ENCODE measurements at regions not wholly inside any gene's neighbourhood (a gene's known extent, or its start where the extent isn't known, plus 50 kb on each side); places are given as distances from the start of the nearest gene placed in this dataset.

DNA sequence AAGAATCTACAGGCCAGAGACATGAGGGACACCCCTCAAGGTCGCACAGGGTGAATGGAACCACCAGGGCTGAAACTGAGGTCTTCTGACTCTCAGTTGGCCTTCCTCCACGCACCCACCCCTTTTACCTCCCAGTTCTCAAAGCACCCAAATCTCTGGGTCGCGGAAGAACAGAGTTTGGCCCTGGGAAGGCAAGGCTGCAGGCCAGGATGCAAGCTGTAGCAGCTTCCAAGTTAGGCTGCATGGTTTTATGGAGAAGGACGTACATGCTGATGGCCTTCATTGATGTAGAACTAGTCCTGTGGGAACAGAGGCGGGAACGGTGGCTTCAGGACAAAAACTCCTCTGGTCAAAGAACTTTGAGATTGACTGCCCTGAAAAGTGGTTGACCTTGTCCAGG is 143.5 kb upstream of the B3GAT1 start:
- no peak for DNase-seq (ENCODE audit: low spot score)

DNA sequence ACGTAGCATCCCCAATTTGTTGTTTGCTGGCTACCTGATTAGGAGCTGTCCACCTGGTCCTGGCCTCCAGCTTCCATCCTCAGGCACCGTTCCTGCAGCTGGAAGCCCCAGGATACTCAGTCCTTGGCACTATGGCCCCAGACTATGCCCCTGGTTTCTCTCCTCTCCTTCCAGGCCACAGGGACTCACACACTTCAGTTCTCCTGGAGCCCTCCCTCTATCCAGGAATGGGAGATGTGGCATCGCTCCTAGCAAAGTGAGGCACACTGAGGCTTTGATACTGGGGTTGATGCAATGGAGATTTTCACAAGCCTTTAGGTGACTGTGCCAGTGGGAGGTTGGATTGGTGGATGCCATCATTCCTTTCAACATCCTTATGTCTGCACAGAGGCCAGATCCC is 142.8 kb upstream of the B3GAT1 start:
- no peak for DNase-seq (ENCODE audit: low spot score)

DNA sequence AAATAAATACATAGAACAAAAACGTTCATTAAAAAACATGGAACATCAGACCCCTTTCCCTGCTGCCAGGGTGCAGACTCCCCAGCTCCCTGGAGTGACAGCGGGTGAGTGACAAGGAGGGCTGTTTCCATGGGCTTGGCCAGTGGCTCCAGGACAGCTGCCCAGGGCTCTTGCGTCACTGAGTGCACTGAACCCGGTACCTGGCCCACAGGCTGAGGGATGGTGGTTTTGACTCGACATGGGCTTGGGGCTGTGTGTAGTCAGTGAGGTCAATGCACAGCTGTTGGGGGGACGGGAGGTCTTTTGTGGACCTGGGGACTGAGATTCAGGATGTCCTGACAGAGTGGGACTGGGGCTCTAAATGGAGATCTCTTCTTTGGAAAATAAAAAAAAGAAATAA is 142.1 kb upstream of the B3GAT1 start:
- DNase-seq (ENCODE audit: low spot score) = no peak

DNA sequence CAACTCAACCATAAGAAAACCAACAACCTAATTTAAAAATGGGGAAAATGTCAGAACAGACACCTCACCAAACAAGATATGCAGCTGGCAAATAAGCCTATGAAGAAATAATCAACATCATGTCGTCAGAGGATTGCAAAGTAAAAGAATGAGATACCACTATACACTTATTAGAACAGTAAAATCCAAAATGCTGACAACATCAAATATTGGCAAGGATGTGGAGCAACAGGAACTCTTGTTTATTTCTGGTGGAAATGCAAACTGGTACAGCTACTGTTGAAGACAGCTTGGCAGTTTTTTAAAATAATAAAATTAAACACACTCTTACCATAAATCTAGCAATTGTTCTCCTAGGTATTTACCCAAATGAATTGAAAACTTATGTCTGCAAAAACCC is 140.7 kb upstream of the B3GAT1 start:
- DNase-seq (ENCODE audit: low spot score) = no peak

DNA sequence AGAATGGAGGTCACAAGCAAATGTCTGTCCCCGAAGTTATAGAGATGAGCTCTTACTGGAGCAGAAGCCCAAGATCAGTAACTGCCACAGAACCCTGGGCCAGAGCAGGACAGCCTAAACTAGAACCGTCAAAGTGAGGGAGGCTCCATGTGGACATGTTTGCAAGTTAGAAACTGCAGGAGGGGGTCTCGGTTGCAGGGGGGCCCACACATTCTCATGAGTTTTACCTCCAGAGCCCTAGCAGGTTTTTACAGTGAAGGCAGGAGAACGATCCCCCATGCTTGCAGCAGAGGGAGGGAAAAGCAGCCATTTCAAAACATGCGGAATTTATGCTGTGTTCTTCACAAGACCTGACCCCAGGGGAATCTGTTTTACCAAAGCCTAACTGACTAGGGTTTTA is 133.5 kb upstream of the B3GAT1 start:
- DNase-seq (ENCODE audit: low spot score) = no peak

DNA sequence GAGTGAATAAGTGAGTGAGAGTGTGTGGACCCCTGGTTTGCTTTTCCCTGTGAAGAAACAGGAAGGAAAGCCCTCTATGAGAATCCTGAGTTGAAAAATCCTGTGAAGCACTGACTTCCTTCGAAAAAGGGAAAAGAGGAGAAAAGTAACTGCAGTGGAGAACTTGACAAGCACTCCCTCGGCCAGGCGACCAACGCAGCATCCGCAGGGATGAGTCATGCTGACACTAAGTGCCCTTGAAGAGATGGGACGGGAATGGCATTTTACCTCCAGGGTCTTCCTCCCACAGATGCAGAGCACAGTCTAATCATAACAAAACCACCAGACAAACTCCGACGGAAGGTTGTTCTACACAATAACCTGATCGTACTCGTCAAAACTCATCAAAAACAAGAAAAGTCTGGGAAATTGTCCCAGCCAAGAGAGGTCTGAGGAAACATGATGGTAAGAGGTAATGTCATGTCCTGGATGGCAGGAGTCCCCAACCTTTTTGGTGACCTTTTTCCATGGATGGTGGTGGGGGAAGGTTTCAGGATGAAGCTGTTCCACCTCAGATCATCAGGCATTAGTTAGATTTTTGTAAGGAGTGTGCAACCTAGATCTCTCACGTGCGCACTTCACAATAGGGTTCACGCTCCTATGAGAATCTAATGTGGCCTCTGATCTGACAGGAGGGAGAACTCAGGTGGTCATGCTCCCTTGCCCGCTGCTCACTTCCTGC is 132.2 kb upstream of the B3GAT1 start:
- DNase-seq (ENCODE audit: low spot score) = no peak

DNA sequence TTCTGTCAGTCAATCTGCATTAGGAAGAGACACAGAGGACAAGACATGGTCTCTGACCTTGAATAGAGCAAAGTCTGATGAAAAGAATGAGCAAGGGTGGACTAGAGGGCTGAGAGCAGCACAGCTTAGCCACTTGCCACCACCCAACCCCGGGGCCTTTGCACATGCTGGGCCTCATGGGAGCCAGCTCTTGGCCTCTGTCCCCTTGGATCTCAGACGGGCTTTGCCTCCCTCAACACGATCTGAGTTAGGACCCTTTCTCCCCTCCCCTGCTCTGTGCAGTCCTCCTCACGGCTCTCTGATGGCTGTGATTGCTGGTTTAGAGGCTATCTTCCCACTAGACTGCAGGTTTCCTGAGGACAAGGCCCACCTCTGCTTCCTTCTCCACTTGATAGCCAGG is 131.6 kb upstream of the B3GAT1 start:
- DNase-seq (ENCODE audit: low spot score) = no peak

DNA sequence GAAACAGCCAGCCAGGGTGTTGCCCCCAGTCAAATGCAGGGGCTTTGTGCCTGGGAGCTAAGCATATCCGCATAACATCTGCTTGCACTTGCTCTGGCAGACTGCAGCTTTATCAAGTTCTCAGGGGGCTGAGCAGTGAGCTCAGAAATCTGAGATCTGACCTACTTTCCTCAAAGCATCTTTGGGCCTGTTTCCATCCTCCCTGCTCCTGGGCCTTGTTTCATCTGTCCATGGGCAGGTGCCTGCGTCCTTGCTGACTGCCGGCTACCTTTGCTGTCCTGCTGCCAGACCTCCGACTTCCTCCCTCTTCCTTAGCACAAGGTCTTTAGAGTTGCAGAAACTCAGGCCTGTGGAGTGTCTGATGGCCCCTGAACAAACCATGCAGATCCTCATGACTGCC is 131.2 kb upstream of the B3GAT1 start:
- no peak for DNase-seq (ENCODE audit: low spot score)

DNA sequence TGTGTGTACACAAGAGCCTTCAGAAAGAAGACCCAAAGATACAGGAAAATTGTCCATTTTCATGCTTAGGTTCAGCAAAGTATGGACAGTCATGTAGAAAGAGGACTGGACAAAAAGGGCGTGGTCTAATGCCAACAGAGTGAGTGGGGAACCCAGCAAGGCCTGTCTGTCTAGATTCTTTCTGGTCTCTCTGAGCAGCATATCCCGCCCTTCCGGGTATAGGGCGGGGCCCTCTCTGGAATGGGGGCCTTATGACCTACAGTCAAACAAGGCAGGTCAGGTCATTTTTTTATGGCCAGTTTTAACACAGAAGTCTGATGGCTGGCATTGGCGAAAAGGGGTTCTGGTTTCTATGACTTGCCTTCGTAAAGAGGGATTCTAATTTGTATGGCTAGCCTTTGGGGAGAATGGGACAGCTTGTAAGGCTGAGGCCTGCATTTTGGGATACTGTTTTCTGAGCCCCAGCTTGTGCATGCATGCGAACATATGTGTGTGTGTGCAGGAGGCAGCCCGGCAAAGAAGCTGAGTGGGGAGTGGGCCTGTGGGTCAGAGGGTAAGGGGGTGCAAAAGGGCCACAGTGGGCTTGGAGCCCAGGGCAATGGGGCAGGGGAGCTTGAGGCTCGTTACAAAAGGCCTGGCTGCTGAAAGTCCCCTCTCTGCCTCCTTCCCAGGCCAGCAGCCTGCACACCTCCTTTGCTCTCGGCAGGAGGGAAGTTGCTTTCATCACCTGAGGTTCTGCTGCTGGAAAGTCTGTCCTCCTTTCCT is 130.5 kb upstream of the B3GAT1 start:
- DNase-seq (ENCODE audit: low spot score) = no peak

DNA sequence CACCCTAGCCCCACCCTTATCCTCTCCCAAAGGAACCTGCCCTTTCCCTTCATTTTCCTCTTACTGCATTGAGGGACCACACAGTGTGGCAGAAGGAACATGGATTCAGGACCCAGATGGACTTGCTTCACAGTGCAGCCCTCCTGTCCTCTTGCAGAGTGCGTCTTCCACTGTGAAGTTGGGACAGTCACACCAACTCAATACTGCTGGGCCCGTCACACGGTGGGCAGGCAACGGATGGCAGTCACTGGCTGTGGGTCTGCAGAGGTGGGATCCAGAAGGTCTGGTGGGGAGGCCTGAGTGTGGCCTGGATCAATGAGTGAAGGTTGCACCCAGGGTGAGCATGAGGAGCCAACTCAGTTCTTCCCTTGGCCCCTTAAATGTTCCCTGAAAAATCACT is 129.9 kb upstream of the B3GAT1 start:
- no peak for DNase-seq (ENCODE audit: low spot score)

DNA sequence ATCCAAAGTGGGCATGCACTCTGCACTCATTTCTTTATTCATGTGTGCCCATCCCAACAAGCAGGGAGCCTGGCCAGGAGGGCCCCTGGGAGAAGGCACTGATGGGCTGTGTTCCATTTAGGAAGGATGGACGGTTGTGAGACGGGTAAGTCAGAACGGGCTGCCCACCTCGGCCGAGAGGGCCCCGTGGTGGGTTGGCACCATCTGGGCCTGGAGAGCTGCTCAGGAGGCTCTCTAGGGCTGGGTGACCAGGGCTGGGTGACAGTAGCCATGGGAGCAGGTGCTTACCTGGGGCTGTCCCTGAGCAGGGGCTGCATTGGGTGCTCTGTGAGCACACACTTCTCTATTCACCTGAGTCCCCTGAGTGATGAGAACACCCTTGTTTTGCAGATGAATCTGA is 129.3 kb upstream of the B3GAT1 start:
- no peak for DNase-seq (ENCODE audit: low spot score)

DNA sequence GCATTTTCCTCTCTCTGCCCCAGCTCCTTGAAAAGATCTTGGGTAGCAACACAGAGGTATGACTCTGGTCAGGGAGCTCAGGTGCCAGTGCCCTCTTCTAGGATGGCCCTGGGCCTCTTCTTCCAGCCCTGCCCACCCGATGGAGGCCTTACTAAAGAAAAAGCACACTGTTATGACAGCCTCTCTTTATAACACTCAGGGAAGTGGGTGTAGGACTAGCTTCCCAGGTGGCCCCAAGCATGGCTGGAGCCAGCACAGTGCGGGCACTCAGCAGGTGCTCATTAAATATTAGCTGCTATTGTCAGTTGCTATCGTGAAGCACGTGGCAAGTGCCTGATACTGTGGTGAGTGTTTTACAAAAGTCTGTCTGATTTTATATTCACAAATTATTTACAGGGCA is 127.2 kb upstream of the B3GAT1 start:
- DNase-seq (ENCODE audit: low spot score) = no peak

DNA sequence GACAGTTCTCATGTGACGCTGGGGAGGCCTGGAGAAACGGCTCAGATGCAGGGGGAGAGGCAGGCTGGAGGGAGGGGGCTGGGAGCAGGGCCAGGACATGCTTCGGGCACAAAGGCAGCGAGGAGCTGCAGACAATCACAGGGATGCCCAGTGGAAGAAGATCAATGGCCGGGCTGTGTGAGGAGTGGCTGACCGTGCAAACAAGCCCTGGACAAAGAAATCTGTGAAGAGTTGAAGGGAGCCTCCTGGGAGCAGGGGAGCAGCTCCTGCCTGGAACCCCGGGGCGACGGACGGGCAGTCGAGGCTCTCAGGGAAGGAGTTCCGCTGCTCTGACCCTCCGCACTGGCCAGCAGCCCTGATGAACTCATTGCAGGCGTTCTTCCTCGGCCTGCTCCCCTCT is 126.7 kb upstream of the B3GAT1 start:
- DNase-seq (ENCODE audit: low spot score) = no peak

DNA sequence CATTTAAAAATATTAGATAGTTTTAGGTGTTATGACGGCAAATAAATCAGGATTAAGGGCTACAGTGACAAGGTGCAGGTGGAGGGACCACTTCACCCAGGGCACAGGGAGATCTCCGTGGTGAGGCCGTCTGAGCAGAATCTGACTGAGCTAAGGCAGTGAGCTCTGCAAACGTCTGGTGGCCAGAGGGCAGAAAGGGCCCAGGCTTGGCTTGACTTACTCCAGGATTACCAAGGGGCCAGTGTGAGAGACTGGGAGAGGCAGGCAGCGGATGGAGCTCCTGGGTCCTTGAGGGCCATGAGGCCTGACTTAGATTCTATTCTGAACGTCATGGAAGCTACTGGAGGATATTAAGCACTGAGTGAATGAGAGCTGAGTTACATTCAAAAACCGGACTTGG is 125.9 kb upstream of the B3GAT1 start:
- no peak for DNase-seq (ENCODE audit: low spot score)

DNA sequence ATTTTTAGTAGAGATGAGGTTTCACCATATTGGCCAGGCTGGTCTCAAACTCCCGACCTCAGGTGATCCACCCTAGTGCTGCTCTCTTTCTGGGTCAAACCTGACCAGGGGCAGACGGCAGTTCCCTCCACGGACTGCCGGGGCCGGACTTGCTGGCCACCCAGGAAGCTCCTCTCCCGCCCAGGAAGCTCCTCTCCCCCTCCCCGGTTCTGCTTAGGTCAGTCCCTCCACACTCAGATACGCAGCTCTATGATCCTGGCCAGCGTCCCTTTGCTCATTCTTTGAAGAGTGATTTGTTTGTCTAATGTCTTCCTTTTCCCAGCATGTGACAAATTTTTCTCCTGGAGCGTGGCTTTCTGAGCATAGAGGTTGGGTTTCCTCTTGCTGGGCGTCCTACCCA is 125.3 kb upstream of the B3GAT1 start:
- DNase-seq (ENCODE audit: low spot score) = no peak

DNA sequence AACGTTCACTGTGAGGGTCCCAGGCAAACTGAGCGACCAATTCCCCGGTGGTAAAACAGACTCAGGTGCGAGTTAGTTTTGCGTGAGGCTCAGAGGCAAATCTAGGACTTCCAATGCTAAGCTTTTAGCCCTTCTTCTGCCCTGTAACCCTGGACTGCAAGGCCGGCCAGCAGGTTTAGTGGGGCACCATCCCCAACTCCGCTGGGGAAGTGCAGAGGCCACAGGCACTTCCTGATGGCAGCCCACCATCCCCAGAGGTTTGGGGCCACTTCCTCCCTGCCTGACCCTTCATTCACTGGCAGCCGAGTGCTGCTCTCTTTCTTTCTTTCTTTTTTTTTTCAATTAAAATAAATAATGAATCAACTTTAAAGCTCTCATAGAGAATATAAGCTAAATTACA is 124.6 kb upstream of the B3GAT1 start:
- DNase-seq (ENCODE audit: low spot score) = no peak

DNA sequence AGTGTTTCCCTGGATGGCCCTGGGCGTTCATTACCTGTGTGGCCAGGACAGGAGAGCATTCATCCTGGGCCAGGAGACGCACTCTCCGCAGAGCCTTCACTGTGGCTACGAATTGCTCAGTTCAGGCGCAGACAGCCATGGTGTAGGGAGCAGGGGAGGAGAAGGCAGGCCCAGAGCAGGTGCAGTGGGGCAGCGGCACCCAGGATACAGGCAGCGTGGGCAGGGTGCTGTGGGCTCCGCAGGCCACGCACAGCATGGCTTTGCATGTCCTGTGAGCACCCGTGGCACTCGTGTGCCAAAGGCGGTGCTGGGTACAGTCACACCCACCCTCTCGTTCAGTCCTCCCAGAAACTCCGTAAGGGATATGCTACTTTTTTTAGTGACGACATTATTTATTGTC is 124.2 kb upstream of the B3GAT1 start:
- DNase-seq (ENCODE audit: low spot score) = no peak

DNA sequence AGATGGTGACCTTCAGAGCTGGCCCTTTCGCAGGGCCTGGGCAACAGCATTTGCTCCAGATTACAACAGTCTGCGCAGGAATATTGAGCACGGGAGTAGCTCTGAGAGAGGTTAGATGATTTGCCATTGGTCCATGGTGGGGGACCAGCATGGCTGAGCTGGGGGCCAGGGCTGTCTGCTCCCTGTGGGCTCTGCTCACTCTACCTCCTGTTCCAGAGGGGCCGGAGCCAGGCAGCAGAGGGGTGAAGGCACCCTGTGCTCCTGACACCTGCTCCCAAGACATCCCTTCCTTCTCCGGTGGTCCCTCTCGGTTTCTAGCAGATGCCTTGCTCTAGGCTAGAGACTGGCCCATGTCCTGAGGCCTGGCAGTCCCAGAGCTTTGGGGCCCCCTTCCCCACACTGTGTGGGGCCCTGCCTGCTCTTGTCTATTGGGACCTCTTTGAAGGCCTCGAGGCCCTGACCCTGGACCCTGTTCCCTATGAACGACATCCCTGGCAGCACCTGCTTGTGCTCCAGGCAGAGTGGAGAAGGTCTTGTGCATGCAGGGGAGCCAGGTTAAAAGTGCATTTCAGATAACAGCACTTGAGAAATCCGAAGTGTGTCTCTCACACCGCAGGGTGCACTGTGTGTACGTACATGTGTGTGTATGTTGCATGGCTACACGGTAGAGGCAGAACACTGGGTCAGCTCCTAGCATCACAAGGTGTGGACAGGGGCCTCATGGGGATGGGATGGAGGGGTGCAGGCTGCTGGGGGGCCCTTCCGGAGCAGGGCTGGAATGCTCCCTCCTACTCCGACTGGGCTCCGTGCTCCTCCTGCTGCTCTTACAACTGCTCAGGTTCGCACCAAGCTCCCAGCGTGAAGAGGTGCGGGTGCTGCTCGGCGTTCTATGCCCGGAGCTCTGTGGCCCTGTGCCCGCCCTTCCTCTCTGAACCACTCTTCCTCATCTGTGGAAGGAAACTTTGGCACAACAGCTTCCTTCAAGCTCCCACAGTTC is 123.3 kb upstream of the B3GAT1 start:
- no peak for DNase-seq (ENCODE audit: low spot score)

DNA sequence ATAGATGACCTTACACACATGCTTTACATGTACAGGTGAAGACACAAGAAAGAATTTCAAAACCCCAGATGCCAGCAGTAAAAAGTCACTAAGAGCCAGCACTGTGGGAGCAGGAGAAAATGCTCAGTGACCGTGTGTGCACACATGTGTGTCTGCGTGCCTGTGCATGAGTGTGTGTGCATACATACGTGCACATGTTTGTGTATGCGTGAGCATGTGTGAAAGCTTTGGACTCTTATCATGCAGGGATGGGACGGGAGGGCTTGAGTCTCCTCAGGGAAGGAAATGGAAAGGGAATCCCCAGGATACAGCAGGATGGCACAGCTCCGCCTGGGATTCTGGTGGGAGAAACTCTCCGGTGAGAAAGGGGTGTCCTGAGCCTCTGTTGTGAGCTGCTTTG is 121.5 kb upstream of the B3GAT1 start:
- DNase-seq (ENCODE audit: low spot score) = no peak

DNA sequence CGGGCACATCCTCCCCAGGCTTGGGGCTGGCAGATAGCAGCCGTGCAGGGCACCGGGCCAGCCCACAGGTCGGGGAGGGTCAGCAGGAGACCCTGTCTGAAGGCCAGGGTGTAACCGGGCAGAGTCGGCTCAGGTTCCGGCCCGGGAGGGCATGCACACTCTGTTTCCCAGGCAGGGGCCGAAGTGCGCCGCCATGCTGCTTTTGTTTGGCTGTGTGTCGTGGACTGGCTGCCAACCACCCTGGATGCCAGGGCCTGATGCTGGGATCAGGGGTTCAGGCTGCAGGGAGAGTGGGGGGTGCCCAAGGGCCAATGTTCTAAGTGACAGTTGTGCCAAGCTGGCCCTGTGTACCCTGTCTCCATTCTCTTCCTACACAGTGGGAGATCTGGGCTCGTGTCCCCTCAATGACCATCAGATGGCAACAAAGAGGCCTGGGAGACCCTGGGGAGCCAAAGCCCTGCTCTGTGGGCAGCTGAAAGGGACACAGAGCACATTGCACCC is 120.9 kb upstream of the B3GAT1 start:
- DNase-seq (ENCODE audit: low spot score) = no peak

DNA sequence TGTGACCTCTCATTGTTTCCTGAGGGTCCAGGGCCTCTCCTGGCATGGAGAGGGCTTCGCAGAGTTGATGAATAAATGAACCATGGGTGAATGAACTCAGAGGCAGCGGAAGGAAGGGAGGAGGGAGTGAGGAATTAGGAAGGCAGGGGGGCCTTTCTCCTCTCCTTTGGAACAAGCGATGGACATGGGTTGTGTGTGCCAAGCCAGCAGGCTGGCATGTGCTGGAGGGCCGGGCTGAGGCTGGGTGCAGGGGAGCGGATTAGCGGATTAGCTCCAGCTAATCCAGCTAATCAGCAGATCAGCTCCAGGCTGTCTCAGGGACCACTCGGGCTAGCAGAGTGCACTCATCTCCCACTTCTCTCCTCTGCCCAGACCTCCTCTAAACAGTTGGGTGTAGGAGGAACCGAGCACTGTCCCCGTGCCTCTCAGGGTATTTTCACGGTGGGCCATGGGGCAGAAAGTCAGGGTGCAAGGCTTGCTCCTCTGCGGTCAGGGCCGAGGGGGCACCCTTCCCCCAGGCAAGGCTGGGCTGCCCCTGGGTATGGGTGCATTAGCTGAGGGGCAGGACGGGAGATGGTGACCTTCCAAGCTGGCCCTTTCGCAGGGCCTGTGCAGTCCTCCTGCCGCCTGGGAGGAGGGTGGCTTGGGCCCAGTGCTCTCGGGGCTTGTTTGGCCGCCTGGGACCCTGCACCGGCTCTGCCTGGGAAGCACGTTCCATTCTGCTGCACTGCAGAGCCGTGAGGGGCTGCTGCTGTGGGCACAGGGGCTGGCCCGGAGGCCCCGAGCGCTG is 120.3 kb upstream of the B3GAT1 start:
- DNase-seq (ENCODE audit: low spot score) = no peak

Measured in HuH-7.5 (cell line).